SU-DHL-6 (cell line): ENCODE measurements at regions not wholly inside any gene's neighbourhood (a gene's known extent, or its start where the extent isn't known, plus 50 kb on each side); places are given as distances from the start of the nearest gene placed in this dataset.

Experiments
- H2AFZ ChIP-seq: fragments of 200-600 bp; sonication (generic); 2 replicates; pipeline ENCODE4 v1.6.1; 2014; ENCODE audit warnings: low read depth, mild to moderate bottlenecking, moderate library complexity, mixed read lengths, antibody characterized with exemption, low read length; ENCODE audit not compliant: severe bottlenecking
- H3F3A ChIP-seq: fragments of 200-600 bp; shearing (Covaris generic); 2 replicates; pipeline ENCODE4 v1.6.0; 2016; ENCODE audit warnings: antibody characterized with exemption, mild to moderate bottlenecking; ENCODE audit not compliant: insufficient read depth
- H3K27ac ChIP-seq: fragments of 200-600 bp; sonication (generic); 2 replicates; pipeline ENCODE4 v1.5.1; 2016; ENCODE audit warnings: low read depth, mild to moderate bottlenecking, low read length, moderate library complexity, mixed read lengths
- H3K27me3 ChIP-seq: fragments of 200-600 bp; sonication (generic), shearing (Covaris generic); 2 replicates; pipeline ENCODE4 v1.6.0; 2014; ENCODE audit warnings: mild to moderate bottlenecking, low read length
- H3K36me3 ChIP-seq: fragments of 200-600 bp; sonication (generic); 2 replicates; pipeline ENCODE4 v1.6.1; 2014; ENCODE audit warnings: mild to moderate bottlenecking, low read length, mixed read lengths
- H3K4me2 ChIP-seq: fragments of 300-600, 200-600 bp; shearing (Covaris generic), sonication (generic); 2 replicates; pipeline ENCODE4 v1.6.0; 2014; ENCODE audit warnings: low read length, low read depth, mild to moderate bottlenecking; ENCODE audit not compliant: poor library complexity, severe bottlenecking
- H3K4me3 ChIP-seq: fragments of 200-600 bp; sonication (generic); 2 replicates; pipeline ENCODE4 v1.5.1; 2014; ENCODE audit warnings: antibody characterized with exemption, low read length, mild to moderate bottlenecking, mixed read lengths; ENCODE audit not compliant: insufficient read depth, poor library complexity, severe bottlenecking
- H3K79me2 ChIP-seq: fragments of 200-600 bp; sonication (generic); 2 replicates; pipeline ENCODE4 v1.6.1; 2014; ENCODE audit warnings: mild to moderate bottlenecking, low read length, moderate library complexity; ENCODE audit not compliant: insufficient read depth
- H3K9ac ChIP-seq: fragments of 200-600 bp; sonication (generic); 2 replicates; pipeline ENCODE4 v1.7.0; 2014; ENCODE audit warnings: mild to moderate bottlenecking, low read length
- H3K9me2 ChIP-seq: fragments of 200-600 bp; sonication (generic); replicated peaks from 2 replicates; pipeline ENCODE4 v1.6.1; 2014; ENCODE audit warnings: low read length; ENCODE audit not compliant: insufficient read depth
- H3K9me3 ChIP-seq: fragments of 200-600 bp; sonication (generic); 2 replicates; pipeline ENCODE4 v1.6.1; 2014; ENCODE audit warnings: low read length, mixed read lengths; ENCODE audit not compliant: insufficient read depth
- H4K20me1 ChIP-seq: fragments of 200-600 bp; sonication (generic); 2 replicates; pipeline ENCODE4 v1.6.1; 2014; ENCODE audit warnings: low read depth, mild to moderate bottlenecking, antibody characterized with exemption, low read length, moderate library complexity, mixed read lengths
- EZH2phosphoT487 ChIP-seq: fragments of 200-600 bp; sonication (generic), shearing (Covaris generic); conservative IDR thresholded peaks from 2 replicates; pipeline ENCODE4 v1.6.1; 2018; ENCODE audit warnings: mild to moderate bottlenecking, antibody characterized with exemption, low read length, moderate library complexity, mixed read lengths
- TF ChIP-seq, protein P1 (sequence below): fragments of 200-600 bp; sonication (generic); IDR thresholded peaks from one replicate; pipeline ENCODE4 v1.5.1; 2017; ENCODE audit warnings: antibody characterized with exemption, mild to moderate bottlenecking, low read length, moderate library complexity; ENCODE audit not compliant: insufficient read depth, poor library complexity, severe bottlenecking

GRCh38 chr4:74534121-74534520 is 89.2 kb downstream of the AREG start:
- Histone ChIP-seq H3K27ac (no peak overlapping the region), H3K27me3 (no peaks in the 10 kb centered on the region), H3K79me2 (no peaks in the 10 kb centered on the region), H4K20me1 (no peaks in the 10 kb centered on the region), H3K9me3 (no peaks in the 10 kb centered on the region), H3K9me2 (no peaks in the 10 kb centered on the region), H3K36me3 (no peaks in the 10 kb centered on the region), H2AFZ (no peak overlapping the region), H3F3A (no peaks in the 10 kb centered on the region), H3K4me3 (no peak overlapping the region), H3K9ac (no peak overlapping the region), H3K4me2 (no peak overlapping the region)
- TF ChIP-seq EZH2phosphoT487 = no peak
- TF ChIP-seq, protein P1, sequence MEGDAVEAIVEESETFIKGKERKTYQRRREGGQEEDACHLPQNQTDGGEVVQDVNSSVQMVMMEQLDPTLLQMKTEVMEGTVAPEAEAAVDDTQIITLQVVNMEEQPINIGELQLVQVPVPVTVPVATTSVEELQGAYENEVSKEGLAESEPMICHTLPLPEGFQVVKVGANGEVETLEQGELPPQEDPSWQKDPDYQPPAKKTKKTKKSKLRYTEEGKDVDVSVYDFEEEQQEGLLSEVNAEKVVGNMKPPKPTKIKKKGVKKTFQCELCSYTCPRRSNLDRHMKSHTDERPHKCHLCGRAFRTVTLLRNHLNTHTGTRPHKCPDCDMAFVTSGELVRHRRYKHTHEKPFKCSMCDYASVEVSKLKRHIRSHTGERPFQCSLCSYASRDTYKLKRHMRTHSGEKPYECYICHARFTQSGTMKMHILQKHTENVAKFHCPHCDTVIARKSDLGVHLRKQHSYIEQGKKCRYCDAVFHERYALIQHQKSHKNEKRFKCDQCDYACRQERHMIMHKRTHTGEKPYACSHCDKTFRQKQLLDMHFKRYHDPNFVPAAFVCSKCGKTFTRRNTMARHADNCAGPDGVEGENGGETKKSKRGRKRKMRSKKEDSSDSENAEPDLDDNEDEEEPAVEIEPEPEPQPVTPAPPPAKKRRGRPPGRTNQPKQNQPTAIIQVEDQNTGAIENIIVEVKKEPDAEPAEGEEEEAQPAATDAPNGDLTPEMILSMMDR = no peak

DNA sequence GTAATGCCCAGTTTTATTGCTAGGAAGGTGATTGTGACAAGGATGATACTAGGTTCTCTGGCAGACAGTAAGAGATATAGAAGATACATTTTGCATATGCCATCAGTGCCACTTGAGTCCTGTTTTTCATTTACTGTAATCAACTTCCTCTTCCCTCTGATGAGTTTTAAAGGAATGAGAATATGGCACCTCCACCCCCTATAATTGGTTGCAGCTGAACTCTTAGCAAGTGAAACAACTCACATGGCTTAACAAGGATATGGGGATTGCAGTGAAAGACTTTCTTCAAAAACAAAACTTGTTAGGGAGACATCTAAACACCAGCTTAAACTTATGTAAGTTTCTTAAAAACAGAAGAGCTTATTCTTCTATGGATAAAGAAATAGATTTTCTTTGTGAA is 90.0 kb downstream of the AREG start:
- H3K4me3 ChIP-seq = no peak overlapping the region
- H3K4me2 ChIP-seq = no peak overlapping the region
- no peaks in the 10 kb centered on the region for H3K79me2 ChIP-seq
- H3F3A ChIP-seq = no peaks in the 10 kb centered on the region
- TF ChIP-seq, protein P1 = no peak
- no peak for TF ChIP-seq EZH2phosphoT487
- no peaks in the 10 kb centered on the region for H3K9me3 ChIP-seq
- H3K9ac ChIP-seq = no peak overlapping the region
- H2AFZ ChIP-seq = no peak overlapping the region
- no peak overlapping the region for H3K27ac ChIP-seq
- no peaks in the 10 kb centered on the region for H4K20me1 ChIP-seq
- H3K27me3 ChIP-seq = no peaks in the 10 kb centered on the region
- no peaks in the 10 kb centered on the region for H3K9me2 ChIP-seq
- no peaks in the 10 kb centered on the region for H3K36me3 ChIP-seq

DNA sequence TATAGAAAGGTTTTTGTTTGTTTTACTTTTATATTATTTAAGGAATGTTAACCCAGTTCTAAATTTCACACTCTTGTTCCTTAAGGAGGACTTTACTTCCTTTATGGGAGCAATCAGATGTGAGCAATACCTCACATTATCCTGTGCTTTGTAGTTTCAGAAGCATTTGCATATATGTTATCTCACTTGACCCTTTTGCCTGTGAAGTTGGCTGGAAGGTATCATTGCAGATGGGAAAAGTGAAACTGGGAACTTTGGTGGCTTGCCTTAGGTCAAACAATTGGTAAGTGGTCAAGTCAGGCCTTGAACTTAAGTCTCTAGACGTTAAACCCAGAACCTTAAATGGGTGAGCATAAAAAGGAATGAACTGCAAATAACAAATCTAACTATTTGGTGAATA is 90.6 kb downstream of the AREG start:
- no peaks in the 10 kb centered on the region for H3K9me3 ChIP-seq
- no peak for TF ChIP-seq EZH2phosphoT487
- TF ChIP-seq, protein P1 = no peak
- H3F3A ChIP-seq = no peaks in the 10 kb centered on the region
- no peak overlapping the region for H3K9ac ChIP-seq
- H3K27ac ChIP-seq = no peak overlapping the region
- H3K4me2 ChIP-seq = no peak overlapping the region
- H3K79me2 ChIP-seq = no peaks in the 10 kb centered on the region
- no peak overlapping the region for H2AFZ ChIP-seq
- H3K9me2 ChIP-seq = no peaks in the 10 kb centered on the region
- H3K36me3 ChIP-seq = no peaks in the 10 kb centered on the region
- H3K4me3 ChIP-seq = no peak overlapping the region
- H4K20me1 ChIP-seq = no peaks in the 10 kb centered on the region
- no peaks in the 10 kb centered on the region for H3K27me3 ChIP-seq
